Activated CD4-positive, CD25-positive, alpha-beta regulatory T cell treated with anti-CD3 and anti-CD28 coated beads, Interleukin-2, amount 50 U/mL, for 24 hours (primary cell): ENCODE measurements at regions not wholly inside any gene's neighbourhood (a gene's known extent, or its start where the extent isn't known, plus 50 kb on each side); places are given as distances from the start of the nearest gene placed in this dataset.
A peak's percentile ranks its signal among the peaks of the same experiment; 100 is the strongest.
"Not testable (repeated sequence)": the region's sequence is repeated elsewhere in the genome, so short reads cannot be mapped to it uniquely, and the experiment has no call there.

Source experiments
- ATAC-seq, 2 donors: fragments of 150-1000 bp; cut with Tn5 transposase; one replicate each; pipeline ENCODE4 v1.10.0; 2021; ENCODE audit warnings: mild to moderate bottlenecking in 1 of 2, moderate library complexity in 1 of 2

DNA sequence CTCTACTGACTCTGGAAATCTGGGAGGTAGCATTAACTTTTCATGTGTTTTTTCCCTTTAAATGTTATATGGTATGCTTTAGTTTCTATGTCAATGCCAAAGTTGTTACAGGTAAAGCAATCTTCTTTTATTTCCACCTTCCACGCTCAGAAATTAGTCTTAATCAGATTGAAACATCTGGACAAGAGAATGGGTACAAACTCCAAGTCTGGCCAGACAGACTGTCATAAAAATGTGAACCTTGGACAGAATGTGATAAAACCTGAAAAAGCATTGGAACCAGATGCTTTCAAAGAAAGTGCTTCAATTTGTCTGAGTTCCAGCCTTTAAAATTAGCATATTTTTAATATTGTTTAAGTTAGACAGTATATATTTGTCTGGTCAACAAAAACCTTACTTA, 110.7 kb upstream of the P2RY1 start:
- no peak for ATAC-seq

DNA sequence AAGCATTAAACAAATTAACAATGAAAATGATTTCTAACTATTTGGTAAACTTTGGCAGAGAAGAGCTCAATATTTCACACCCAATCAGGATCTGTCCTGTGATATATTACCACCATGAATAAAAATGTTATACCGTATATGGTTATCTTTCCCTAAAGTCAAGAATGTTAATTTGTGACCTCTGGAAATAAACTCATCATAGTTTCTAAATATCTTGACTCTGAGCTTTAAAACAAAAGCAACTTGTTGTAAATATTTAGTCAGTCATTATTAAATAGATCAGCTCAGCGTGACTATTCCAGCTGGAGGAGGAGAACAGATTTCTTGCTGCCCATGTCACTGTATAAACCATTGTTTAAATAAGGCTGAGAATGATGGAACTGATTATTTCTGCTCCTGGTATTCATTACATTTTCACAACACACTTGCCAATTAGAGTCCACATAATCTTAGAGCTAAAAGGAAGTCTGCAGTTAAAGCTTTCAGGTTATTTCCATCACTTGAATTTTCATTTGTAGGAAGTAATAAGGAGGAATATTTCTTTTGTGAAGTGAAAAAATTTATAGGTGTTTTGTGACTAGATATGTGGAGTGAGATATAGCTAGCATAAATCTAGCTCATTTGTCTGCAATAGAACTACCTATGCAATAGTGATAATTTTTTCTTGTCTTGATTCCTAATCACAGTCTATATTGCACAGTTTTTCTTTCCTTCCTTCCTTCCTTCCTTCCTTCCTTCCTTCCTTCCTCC, 106.5 kb upstream of the P2RY1 start:
- ATAC-seq, result no peak

DNA sequence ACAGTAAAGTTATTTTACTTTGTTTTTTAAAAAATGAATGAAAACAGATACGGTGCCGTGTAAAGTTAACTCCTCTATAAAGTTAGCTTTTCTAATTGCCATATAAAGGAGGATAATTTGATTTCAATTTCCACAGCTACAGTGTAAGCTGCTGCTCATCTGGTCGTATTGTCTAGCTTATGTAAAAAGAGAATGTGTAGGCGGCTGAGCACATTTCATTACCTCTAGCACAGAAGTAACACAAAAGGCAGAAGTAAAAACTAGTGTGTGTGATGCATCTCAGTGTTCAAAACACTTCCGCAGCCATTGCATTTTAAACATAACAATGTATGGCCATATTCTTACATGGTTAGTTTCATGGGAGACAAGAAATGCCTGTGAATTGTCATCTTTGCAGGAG, 105.0 kb upstream of the P2RY1 start:
- no peak for ATAC-seq

DNA sequence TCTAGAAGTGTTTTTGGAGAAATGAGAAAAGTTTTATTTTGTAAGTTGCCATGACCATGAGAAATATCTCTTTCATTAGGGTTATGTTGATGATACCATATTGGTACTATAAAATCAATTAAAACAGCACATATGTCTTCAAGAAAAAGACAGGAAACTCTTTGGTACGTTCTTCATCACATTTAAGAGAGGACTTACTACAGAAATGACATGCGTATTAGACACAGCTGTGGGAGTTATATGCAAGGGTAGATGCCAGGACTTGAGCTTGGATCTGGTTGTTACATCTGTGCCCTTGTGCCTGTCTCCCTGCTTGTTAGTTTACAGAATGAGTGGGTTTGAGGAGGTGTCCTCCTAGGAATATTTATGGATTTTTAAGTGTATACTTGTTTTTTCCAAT, 103.4 kb upstream of the P2RY1 start:
- ATAC-seq, result no peak

DNA sequence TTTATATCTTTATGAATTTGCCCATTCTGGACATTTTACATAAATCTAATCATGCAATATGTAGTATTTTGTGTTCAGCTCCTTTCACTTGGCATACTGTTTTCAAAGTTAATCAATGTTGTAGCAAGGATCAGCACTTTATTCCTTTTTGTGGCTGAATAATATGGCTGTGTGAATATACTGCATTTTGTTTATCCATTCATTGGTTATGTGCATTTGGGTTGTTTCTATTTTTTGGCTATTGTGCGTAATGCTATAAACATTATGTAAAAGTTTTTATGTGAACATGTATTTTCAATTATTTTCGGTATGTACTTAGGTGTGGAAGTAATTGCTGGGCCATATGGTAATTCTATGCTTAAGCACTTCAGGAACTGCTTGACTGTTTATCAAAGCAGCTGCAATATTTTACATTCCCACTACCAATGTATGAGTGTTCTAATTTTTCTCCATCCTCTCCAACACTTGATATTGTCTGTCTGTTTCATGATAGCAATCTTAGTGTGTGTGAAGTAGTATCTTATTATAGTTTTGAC, 101.3 kb upstream of the P2RY1 start:
- ATAC-seq, result no peak

DNA sequence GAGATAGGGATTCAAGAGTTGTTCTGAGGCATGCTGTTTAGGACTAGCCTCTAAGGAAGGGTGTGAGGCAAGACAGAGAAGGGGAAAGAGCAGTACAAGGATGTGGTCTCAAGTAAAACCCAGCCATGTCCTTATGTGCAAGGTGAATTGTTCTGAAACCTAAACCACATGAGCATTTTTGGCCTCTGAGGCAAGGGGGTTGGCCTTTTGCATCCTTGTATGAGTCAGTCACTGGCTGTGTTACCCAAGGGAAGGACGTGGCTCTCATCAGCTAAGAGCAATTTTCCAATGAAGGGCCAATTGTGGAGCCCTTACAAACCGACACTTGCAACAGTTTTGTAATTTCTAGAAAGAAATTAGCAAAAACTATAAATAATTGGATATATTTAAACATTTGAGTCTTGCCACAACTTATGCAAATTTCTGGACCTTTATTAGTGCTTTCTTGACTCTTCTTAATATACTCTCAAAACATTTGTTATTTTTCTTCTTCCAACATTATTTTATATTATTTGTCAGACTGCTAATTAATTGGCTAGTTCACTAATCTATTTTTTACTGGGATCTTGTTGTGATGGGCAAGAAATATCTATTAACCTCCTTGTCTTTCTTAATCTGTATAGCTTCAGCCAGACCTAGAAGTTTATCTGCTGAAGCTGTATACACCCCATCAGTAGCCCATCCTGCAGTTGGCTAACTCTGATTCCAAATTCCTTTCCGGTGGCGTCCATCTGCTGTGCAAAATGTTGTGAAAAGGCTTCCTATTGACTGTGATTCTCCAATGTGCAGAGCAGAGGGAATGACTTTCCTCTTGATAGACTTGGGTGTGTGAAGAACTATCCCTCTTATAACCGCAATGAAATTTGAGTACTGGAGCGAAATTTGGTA, 97.7 kb upstream of the P2RY1 start:
- ATAC-seq, result peak in 1 of 2 donors; percentile 20

DNA sequence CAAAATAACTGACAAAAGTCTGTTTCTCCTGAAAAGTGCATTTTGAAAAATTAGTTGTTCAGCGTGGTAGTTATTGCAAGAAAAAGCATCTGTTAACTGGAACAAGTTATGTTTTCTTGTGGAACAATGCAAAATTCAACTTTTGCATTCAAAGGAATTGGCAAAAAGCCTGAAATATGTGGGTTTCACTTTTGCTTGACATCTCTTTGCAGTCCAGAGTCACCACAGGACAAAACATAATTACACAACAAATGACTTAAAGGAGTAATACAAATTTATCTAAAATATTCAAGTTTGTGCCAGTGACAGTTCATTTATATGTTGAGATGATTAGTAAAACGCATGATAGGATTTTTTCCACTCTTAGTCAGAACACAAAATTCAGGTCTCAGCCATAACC, 96.3 kb upstream of the P2RY1 start:
- no peak for ATAC-seq

DNA sequence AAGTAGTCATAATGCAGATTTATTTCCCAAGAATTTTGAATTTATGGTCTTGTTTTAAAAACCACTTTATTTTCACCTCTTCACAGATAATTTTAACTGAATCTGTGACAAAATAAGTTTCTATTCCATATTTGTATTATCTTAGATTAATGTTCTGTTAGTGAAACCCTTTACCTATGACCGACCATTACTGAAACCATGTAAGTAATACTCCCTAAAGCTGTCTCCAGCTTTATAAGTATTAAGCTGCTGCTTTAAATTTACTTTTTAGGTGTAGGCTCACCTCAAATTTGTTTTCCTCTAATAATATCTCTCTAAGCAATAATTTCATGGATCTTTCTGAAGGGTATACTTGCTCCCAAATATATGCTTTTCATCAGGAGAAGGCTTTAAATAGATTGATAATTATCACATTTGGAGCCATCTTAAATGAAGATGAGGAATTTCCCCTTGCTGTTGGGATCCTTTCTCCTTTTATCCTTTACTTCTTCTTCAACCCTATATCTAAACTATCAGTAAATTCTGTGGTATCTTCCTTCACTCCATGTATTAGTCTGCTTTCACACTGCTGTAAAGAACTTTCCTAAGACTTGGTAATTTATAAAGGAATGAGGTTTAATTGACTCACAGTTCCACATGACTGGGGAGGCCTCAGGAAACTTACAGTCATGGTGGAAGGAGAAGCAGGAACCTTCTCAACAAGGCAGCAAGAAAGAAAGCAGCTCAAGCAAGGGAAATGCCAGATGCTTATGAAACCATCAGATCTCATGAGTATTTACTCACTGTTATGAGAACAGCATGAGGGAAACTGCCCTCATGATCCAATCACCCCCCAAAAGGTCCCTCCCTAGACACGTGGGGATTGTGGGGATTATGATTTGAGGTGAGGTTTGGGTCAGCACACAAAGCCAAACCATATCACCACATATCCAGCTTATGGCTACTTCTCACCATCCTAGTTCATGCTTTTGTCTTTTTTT, 92.3 kb upstream of the P2RY1 start:
- ATAC-seq, result no peak

DNA sequence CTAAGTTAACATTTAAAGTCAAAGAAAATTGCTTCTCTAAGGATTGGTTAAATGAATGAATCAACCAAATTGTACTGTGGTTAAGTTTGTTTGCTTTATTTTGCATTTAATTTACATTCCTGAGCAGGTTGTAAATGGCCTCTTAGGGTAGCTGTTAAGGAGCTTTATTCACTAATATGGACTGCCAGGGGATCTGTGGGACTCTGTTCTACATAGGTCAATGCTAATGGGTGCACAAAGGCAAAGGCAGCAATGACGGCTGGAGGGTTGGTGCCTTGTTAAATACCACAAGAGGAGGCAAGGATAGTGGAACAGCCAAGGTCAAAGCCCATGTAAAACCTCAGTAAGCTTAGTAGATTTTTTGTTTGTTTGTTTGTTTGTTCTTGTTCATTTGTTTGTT, 89.3 kb upstream of the P2RY1 start:
- no peak for ATAC-seq

DNA sequence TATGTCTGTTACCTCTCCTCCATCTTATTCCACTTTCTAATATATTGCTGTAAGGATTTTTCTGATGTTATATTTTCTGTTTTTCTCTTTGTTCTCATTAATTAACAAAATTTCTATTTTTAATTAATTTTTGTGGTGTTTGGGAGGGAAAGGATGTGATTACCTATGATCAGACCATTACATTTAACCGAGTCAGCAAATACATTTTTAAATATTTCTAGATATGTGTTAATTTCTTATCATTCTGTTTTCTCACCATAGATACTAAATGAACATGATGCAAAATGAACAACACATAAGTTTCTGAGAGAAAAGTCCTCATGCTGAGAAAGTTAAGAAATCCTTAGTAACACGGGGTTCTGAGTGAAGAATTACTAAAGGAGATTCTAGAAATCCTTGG, 80.6 kb upstream of the P2RY1 start:
- no peak for ATAC-seq

DNA sequence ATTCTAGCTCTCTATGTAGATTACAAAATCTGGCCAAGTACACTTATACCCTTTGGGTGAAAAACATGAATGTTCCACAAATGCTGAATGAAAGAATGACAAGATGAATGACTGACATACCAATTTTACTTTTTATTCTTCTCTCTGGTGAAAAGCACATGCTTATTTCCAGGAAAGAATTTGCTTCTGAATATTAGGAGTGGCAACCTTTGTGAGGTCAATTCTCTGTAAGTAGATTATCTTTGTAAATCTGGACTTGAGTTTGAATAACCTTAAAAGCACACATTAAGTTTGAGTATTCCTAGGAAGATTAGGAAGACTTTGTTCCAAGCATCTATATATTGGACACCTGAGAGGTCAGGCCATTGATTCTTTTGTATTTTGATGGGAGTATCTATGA, 78.1 kb upstream of the P2RY1 start:
- no peak for ATAC-seq

DNA sequence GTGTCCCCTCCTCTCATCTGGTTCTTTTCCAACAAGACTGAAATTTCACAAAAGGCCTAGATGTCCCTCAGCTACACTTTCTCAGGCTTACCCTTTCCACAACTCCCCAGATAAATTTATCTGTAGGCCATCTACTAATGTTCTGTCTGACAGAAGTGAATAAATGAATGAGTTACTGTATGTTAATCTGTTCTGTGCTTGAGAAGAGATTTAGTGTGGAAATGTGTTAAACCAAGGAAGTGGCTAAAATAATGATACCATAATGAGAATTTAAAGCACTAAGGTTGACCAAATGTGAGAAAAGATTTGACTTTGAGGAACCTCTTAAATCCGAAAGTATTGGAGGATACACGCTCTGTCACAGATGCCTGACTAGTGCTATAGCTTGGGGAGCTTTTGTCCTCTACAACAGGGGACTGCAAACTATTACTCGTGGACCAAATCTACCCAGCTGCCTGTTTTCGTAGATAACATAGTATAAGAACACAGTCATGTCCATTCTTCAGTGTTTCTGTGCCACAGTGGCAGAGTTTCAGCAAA, 74.8 kb upstream of the P2RY1 start:
- no peak for ATAC-seq

DNA sequence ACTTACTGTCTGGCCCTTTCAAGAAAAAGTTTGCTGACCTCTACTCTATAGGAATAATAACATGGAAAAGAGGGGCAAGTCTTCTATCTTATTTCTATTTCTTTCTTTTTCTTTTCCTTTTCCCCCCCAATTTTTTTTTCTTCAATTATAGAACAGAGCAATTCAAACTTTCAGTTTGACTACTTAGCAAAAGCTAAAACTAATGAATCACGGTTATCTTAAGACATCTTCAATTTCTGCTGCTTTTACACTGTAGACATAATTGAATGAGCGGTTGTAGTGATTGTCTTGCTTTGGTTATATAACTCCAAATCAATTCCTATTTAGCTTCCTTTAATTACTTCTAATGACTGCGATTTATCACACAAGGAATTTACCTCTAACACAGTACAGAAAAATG, 74.3 kb upstream of the P2RY1 start:
- ATAC-seq, result no peak

DNA sequence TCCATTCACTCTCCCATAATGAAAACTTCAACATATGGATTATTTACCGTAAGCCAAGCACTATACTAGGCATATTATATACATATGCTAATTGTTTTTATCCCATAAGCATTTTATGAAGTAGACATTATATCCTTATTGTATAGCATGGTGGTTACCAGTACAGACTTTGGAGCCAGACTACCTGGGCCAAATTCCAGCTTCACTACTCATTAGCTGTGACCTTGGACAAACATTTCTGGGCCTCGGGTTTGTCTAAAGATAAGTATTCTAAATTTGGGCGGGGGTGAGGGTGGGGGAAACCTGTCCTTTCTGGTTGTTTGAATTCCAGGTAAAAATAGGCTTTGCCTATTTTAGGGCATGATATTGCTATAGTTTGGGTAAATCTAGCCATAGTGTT, 66.5 kb upstream of the P2RY1 start:
- no peak for ATAC-seq

DNA sequence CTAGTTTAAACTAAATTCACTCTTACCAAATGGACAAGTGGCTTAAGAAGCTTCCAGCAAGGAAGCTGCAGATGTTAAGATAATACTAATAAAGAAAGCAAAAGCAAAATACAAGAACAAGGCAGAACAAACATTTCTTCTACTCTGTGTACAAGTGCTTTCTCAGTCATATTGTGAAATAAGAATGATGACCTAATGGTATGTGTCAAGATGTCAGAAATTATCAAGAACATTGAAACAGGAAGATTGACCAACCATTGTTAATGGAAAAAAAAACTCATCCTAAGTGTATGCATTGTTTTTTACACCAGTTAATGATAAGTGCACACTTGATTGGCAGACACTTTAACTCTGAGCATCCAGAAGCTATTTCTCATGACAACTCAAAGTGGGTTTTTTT, 65.4 kb upstream of the P2RY1 start:
- ATAC-seq, result no peak

DNA sequence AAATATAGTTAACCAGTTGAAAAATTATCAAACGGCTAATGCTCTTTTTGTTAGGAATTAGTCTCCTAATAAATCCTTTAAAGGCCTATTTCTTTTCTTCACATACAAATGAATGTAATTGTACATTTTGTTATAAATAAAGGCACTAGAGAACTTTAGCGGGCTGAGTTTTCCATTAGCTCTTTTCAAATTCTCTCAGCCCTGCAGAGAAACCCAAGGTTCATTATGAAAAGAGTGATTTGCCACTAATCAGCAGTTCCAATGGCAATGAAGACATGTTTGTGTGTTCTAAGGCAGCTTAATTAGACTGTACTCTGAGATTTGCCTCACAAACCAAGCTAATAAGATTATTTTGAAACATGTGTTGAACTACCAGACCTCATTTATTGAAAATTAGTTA, 64.6 kb upstream of the P2RY1 start:
- no peak for ATAC-seq

DNA sequence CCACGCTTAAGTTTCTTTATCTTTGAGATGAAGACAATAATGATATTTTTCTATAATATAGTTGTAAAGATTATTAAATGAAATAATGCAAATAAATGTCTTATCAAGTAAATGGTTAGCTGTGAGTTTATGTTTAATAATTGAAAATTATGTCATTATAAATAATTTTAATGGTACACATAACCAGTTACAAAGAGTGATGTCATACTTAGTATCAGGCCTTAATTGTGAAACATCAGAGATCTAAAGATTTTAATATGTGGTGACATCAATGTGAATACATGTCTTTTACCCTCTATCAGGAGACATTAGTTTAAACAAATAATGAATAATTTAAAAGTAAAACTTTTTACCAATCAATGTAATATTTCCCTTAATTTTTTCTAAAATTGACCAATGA, 63.8 kb upstream of the P2RY1 start:
- no peak for ATAC-seq

DNA sequence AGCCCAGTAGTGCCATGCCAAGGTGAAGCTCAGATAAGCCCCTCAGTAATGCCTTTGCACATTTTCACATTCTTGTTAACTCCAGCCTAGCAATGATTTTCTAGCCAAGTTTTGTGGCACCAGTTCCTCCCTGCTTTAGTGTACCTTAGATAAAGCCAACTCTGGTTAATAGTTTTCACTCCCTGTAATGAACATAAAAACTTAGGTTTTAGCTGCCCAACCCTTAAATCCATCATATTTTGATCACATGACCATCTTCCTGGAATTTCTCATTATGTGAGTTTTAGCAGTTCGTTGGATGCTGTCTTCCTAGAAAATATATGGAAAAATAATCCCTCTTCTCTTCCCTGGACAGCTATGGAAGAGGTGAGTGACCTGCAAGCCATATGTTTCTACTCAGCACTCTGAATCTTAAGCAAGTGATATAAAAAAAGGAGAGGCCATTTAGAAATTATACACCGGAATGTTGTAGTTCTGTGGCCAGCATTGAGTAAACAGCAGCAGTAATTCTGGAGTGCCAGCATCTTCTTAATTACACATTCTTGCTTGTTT, 62.2 kb upstream of the P2RY1 start:
- no peak for ATAC-seq

DNA sequence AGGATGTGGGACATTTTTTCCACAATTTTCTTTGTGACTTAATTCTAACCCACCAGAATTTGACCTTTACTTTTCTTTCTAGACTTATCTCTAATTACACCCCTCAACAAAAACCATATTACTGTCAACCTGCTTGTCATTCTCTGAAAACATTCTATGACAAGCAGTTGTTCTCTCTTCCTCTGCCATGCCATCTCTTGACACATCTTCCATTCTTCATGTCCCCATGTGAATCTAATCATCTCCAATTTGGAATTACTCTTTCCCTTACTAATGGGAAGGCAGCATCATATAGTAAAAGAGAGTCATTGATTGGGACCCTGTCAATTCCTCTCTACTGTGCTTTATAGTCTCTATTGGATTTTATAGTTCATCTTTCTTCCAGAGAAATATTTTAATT, 61.3 kb upstream of the P2RY1 start:
- ATAC-seq, result no peak

DNA sequence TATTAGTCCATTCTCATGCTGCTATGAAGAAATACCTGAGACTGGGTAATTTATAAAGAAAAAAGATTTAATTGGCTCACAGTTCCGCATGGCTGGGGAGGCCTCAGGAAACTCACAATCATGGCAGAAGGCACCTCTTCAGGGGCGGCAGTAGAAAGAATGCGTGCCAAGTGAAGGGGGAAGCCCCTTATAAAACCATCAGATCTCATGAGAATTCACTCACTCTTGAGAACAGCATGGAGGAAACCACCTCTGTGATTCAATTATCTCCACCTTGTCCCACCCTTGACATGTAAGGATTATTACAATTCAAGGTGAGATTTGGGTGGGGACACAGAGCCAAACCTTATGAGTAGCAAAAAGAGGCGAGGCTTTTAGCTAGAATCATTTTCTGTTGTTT, 60.7 kb upstream of the P2RY1 start:
- not testable (repeated sequence) for ATAC-seq

DNA sequence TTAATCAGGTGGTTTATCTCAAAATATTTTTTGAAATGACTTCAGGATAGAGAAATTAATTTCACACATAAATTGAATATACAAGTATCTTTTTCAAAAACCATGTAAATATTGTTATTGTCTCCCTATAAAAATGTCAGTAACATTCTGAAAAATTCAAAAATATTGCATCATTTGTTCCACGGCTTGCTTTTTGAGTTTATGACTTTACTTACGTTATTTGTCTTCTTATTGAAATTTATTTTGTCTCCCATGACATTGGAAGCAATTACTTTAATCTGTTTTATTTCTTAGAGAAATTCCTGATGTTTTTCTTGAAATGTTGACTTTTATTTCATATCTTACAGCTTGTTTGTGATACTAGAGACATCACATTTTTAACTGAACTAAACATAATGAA, 56.9 kb upstream of the P2RY1 start:
- no peak for ATAC-seq

DNA sequence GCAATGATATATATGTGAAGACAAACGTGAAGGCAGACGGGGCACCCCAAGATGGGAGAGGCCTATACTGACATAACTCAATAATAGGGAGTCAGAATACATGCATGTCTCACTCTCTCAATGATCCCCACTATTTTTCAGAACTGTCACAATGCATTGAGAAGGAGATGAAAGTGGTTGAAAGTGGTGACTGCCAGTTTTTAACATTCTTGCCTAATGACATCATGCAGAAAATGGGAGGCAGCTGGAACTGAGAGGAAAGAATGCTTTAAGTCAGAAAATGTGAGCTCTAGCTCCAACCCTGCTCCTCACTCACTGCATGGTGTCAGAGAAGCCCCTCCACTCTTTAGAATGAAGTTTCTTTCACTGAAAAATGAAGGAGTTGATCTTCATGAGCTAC, 55.3 kb upstream of the P2RY1 start:
- ATAC-seq, result no peak
